Muscle layer of duodenum (tissue), 2 donors: ENCODE measurements at regions not wholly inside any gene's neighbourhood (a gene's known extent, or its start where the extent isn't known, plus 50 kb on each side); places are given as distances from the start of the nearest gene placed in this dataset.
"Not testable (repeated sequence)": the region's sequence is repeated elsewhere in the genome, so short reads cannot be mapped to it uniquely, and the experiment has no call there.

Experiments used
- H3K27ac ChIP-seq: one replicate; pipeline ENCODE4 v1.7.0; 2013; ENCODE audit warnings: mild to moderate bottlenecking, low read length
- H3K27me3 ChIP-seq: one replicate; pipeline ENCODE4 v1.7.0; 2013; ENCODE audit warnings: low read depth, mild to moderate bottlenecking, control low read depth, low read length
- H3K36me3 ChIP-seq, 2 donors: one replicate each; pipeline ENCODE4 v1.7.0; 2013; ENCODE audit warnings: low read length in 2 of 2, control low read depth in 1 of 2, mild to moderate bottlenecking in 1 of 2; ENCODE audit not compliant: insufficient read depth in 2 of 2, control insufficient read depth in 1 of 2
- H3K4me1 ChIP-seq, 2 donors: one replicate each; pipeline ENCODE4 v1.7.0; 2013; ENCODE audit warnings: low read length in 2 of 2, mild to moderate bottlenecking in 2 of 2, control low read depth in 1 of 2, moderate library complexity in 1 of 2; ENCODE audit not compliant: insufficient read depth in 2 of 2, control insufficient read depth in 1 of 2
- H3K4me3 ChIP-seq, 2 donors: one replicate each; pipeline ENCODE4 v1.7.0; 2013; ENCODE audit warnings: low read length in 2 of 2, low read depth in 1 of 2, mild to moderate bottlenecking in 1 of 2
- H3K9me3 ChIP-seq, 2 donors: one replicate each; pipeline ENCODE4 v1.7.0; 2013; ENCODE audit warnings: low read length in 2 of 2, control low read depth in 1 of 2, mild to moderate bottlenecking in 1 of 2; ENCODE audit not compliant: control insufficient read depth in 1 of 2
- donor health status: healthy.

GRCh38 chr6:66328200-66328599 lies 621.2 kb upstream of the EYS start:
- H3K4me3 ChIP-seq = no peak overlapping the region
- H3K27me3 ChIP-seq = no peaks in the 10 kb centered on the region
- H3K9me3 ChIP-seq = no peaks in the 10 kb centered on the region
- H3K36me3 ChIP-seq = no peaks in the 10 kb centered on the region
- no peaks in the 10 kb centered on the region for H3K4me1 ChIP-seq
- H3K27ac ChIP-seq = no peak overlapping the region

- no peaks in the 10 kb centered on the region for H3K36me3 ChIP-seq
- no peak overlapping the region for H3K4me3 ChIP-seq
- H3K27me3 ChIP-seq = no peaks in the 10 kb centered on the region
- no peaks in the 10 kb centered on the region for H3K4me1 ChIP-seq
- H3K9me3 ChIP-seq = no peaks in the 10 kb centered on the region
- H3K27ac ChIP-seq = no peak overlapping the region
Observed at GRCh38 chr6:66326228-66326627, 619.2 kb upstream of the EYS start.

GRCh38 chr6:66321017-66321416 lies 614.0 kb upstream of the EYS start:
- no peaks in the 10 kb centered on the region for H3K9me3 ChIP-seq
- no peaks in the 10 kb centered on the region for H3K4me1 ChIP-seq
- H3K4me3 ChIP-seq = no peak overlapping the region
- no peaks in the 10 kb centered on the region for H3K27me3 ChIP-seq
- no peaks in the 10 kb centered on the region for H3K36me3 ChIP-seq
- no peak overlapping the region for H3K27ac ChIP-seq

- Histone ChIP-seq H3K36me3 (no peaks in the 10 kb centered on the region), H3K4me1 (no peaks in the 10 kb centered on the region)
Observed at GRCh38 chr6:66307490-66307889, 600.5 kb upstream of the EYS start.

GRCh38 chr6:66291905-66292304 lies 584.9 kb upstream of the EYS start:
- H3K4me3 ChIP-seq = no peak overlapping the region
- H3K36me3 ChIP-seq = no peaks in the 10 kb centered on the region
- no peak overlapping the region for H3K27ac ChIP-seq
- H3K4me1 ChIP-seq = no peaks in the 10 kb centered on the region
- no peaks in the 10 kb centered on the region for H3K27me3 ChIP-seq
- no peaks in the 10 kb centered on the region for H3K9me3 ChIP-seq

More at GRCh38 chr6:66307490-66307889, 600.5 kb upstream of the EYS start:
- Histone ChIP-seq H3K27me3 (no peaks in the 10 kb centered on the region), H3K4me3 (no peak overlapping the region), H3K9me3 (peaks cover 0 to 18% of the 10 kb centered on the region in 2 donors), H3K27ac (no peak overlapping the region)

- no peaks in the 10 kb centered on the region for H3K36me3 ChIP-seq
- H3K27ac ChIP-seq = no peak overlapping the region
- no peak overlapping the region for H3K4me3 ChIP-seq
- no peaks in the 10 kb centered on the region for H3K4me1 ChIP-seq
- no peaks in the 10 kb centered on the region for H3K9me3 ChIP-seq
- no peaks in the 10 kb centered on the region for H3K27me3 ChIP-seq
Observed at GRCh38 chr6:66289889-66290288, 582.9 kb upstream of the EYS start.

GRCh38 chr6:66278115-66278514 lies 571.1 kb upstream of the EYS start:
- Histone ChIP-seq H3K9me3 (peaks cover 0 to 3% of the 10 kb centered on the region in 2 donors), H3K4me1 (no peaks in the 10 kb centered on the region), H3K36me3 (no peaks in the 10 kb centered on the region), H3K4me3 (no peak overlapping the region), H3K27ac (no peak overlapping the region), H3K27me3 (no peaks in the 10 kb centered on the region)

GRCh38 chr6:66277400-66277799 lies 570.4 kb upstream of the EYS start:
- Histone ChIP-seq H3K4me1 (no peaks in the 10 kb centered on the region), H3K4me3 (no peak overlapping the region), H3K27me3 (no peaks in the 10 kb centered on the region), H3K9me3 (peaks cover 0 to 3% of the 10 kb centered on the region in 2 donors), H3K27ac (no peak overlapping the region), H3K36me3 (no peaks in the 10 kb centered on the region)

GRCh38 chr6:66265737-66266136 lies 558.7 kb upstream of the EYS start:
- no peaks in the 10 kb centered on the region for H3K27me3 ChIP-seq
- no peaks in the 10 kb centered on the region for H3K4me1 ChIP-seq
- H3K36me3 ChIP-seq = no peaks in the 10 kb centered on the region
- no peaks in the 10 kb centered on the region for H3K9me3 ChIP-seq
- H3K27ac ChIP-seq = no peak overlapping the region
- no peak overlapping the region for H3K4me3 ChIP-seq

- no peak overlapping the region for H3K27ac ChIP-seq
- no peaks in the 10 kb centered on the region for H3K27me3 ChIP-seq
- H3K4me3 ChIP-seq = no peak overlapping the region
- H3K36me3 ChIP-seq = no peaks in the 10 kb centered on the region
- H3K4me1 ChIP-seq = no peaks in the 10 kb centered on the region
- peaks cover 0 to 5% of the 10 kb centered on the region in 2 donors for H3K9me3 ChIP-seq
Observed at GRCh38 chr6:66264376-66264775, 557.4 kb upstream of the EYS start.

GRCh38 chr6:66258731-66259487 lies 551.9 kb upstream of the EYS start:
- H3K27ac ChIP-seq, H3K4me1 ChIP-seq, H3K36me3 ChIP-seq, H3K27me3 ChIP-seq, H3K4me3 ChIP-seq: not testable (repeated sequence)
- peaks cover 0 to 16% of the 10 kb centered on the region in 2 donors for H3K9me3 ChIP-seq

GRCh38 chr6:66245231-66245630 lies 538.2 kb upstream of the EYS start:
- Histone ChIP-seq H3K4me3 (no peak overlapping the region), H3K27me3 (no peaks in the 10 kb centered on the region), H3K9me3 (no peaks in the 10 kb centered on the region), H3K36me3 (no peaks in the 10 kb centered on the region), H3K27ac (no peak overlapping the region), H3K4me1 (no peaks in the 10 kb centered on the region)
